ENCODE measurements at regions not wholly inside any gene's neighbourhood (a gene's known extent, or its start where the extent isn't known, plus 50 kb on each side); places are given as distances from the start of the nearest gene placed in this dataset.

DNA sequence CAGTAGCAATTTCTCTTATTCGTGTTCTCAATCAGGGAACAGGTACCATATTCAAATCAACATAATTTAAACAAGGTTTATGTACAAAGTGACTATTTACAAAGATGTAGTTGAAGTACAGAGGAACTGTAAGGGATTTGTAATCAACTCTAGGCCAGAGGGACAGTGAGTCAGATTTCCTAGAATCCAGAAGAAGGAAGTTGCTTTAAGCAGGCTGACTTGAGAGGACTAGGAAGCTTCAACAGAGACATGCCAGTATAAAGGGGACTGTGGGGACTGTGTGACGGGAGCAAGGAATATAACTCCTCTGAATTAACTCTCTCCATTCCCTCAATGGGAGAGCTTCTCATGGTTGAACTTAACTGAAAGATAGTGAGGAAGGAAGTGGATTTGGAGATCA is 427.4 kb upstream of the JAG1 start:
- no peak for TF ChIP-seq CTCF (IDR thresholded peaks at IDR 0.05)
- no peak for TF ChIP-seq POLR2A (IDR thresholded peaks at IDR 0.05)
